ENCODE measurements at regions not wholly inside any gene's neighbourhood (a gene's known extent, or its start where the extent isn't known, plus 50 kb on each side); places are given as distances from the start of the nearest gene placed in this dataset.

DNA sequence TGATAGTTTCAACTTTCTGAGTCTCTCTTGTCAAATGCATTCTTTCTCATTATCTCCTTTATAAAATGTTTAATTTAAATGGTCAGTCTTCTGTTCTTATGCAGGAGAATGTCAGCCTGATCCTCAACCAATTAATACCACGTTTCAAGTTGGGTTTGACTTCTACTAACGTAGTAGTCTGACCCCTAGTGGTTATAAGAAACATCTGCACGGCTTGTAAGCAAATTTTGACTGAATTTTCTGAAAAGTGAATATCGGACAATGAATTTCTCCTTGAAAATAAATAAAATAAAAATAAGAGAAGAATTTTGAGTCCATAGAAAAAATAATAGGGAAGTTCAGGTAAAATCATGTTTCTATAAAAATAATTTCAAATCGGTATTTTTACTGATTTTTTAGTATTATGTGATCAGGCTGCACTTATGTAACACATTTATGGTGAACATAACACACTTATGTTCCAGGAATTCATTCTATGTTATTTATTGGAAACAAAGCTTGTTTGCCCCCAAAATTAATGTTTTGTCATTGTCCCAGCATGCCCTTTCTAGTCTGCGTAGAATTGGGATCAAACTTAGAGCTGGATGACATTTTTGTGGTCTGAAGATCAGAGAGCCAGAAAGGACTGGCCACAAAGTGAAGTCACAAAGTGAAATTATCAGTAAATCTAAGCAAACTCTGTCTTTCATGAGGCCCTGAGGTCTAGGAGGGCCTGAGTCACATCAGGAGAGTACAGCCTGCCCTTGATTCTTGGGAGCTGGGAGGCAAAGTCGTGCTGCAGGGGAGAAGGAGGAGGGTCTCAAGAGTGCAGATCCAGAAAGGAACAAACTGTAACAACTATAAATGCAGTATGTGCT, 101.2 kb upstream of the STXBP6 start:
- peak; percentile 11 for DNase-seq (ENCODE audit: low read depth)

GRCh38 chr14:25150401-25150800, 100.5 kb upstream of the STXBP6 start:
- no peak for DNase-seq (ENCODE audit: low read depth)

DNA sequence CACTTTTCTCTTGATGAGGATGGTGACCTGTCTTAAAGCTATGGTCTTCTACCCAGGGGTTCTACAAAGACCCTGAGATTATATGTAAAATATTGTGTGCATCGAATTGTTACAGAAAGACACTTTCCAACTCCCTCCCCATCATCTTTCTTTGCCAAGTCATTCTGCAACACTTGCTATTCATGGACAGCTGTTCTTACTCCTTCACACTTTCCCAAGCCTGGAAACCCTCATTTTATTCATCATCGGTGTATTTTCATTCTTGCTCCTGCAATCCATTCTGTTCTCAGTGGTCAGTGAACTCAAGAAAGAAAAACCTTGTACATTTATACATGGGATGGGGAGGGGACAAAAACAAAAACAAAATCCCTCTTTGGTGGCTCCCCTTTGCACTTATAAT, 90.5 kb upstream of the STXBP6 start:
- no peak for DNase-seq (ENCODE audit: low read depth)

DNA sequence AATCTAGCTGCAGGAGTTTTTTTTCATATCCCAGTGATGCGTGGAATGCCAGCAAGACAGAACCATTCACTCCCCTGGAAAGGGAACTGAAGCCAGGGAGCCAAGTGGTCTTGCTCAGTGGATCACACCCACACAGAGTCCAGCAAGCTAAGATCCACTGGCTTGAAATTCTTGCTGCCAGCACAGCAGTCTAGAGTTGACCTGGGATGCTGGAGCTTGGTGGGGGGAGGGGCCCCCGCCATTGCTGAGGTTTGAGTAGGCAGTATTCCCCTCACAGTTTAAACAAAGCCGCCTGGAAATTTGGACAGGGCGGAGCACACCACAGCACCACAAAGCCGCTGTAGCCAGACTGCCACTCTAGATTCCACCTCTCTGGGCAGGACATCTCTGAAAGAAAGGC, 86.9 kb upstream of the STXBP6 start:
- no peak for DNase-seq (ENCODE audit: low read depth)

GRCh38 chr14:25134184-25134583, 84.2 kb upstream of the STXBP6 start:
- DNase-seq (ENCODE audit: low read depth), result no peak

- DNase-seq (ENCODE audit: low read depth), result peak; percentile 45
Observed at GRCh38 chr14:25132732-25133422, 82.9 kb upstream of the STXBP6 start.

DNA sequence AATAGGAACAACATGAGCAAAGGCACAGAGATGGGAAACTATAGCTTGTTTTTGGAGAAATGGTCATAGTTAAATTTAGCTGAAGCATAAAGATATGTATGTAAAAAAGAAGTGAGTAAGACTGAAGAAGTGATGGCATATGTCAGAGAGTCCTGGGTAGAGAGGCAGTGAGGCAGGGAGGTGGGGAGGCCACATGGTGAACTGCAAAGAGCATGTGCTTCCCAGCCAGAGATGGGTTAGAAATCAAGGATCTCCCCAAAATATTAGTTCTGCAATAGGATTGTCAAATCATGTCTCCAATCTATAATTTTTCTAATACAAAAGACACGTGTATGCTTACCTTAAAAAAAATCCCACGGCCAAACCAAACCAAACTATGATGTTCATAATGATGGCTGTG, 82.1 kb upstream of the STXBP6 start:
- DNase-seq (ENCODE audit: low read depth), result no peak

DNA sequence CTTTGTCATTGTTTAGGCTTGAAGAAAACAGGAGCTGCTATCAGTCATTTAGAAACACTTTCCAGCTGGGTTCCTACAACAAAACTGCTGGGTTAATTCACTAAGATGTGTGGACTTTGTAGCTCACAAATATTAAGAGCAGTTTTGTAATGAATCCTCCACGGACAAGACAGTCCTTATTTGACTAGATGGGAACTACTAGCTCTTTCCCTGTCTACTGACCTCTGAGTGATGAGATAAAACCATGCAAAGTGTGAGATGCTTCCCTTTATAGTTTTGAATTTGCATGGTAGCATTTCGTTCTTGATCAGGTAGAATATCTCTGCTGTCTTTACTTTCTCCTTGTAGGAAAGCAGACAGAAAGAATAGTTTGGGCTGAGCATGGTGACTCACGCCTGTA, 72.9 kb upstream of the STXBP6 start:
- no peak for DNase-seq (ENCODE audit: low read depth)

GRCh38 chr14:25122211-25122610, 72.3 kb upstream of the STXBP6 start:
- DNase-seq (ENCODE audit: low read depth), result no peak

- no peak for DNase-seq (ENCODE audit: low read depth)
Observed at GRCh38 chr14:25121337-25122129, 71.6 kb upstream of the STXBP6 start.

- DNase-seq (ENCODE audit: low read depth), result no peak
Observed at GRCh38 chr14:25120261-25120660, 70.3 kb upstream of the STXBP6 start.

DNA sequence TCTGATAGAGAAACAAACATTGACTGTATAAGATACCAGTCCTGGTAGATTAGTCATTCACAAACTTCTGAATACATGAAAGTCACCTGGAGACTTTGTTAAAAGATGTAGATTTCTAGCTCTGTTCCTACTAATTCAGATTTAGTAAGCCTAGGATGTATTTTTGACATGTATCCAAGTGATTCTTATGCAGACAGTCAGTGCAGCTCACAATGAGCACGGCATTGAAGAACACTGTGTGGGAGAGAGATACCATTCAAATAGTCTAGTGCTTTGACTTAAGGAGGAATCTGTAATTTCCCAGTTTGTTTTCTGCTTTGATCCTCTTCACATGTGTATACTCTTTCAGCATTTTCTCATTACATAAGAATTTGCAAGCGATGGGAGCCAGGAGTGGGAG, 68.7 kb upstream of the STXBP6 start:
- no peak for DNase-seq (ENCODE audit: low read depth)

DNA sequence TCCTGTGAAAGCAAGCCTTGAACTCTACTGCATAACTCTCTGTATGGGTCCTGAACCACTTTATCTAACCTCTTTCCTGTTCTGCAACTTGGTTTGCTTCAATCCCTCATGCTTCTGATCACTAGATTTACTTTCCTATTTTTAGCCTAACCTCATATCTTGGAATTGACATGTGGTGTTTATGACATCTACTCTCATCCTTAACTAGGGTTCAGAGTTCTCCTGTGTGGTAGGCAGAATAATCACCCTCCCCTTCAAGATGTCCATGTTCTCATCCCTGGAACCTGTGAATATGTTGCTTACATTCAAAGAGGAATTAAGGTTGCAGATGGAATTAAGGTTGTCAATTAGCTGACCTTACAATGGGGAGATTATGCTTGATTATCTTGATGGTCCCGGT, 67.4 kb upstream of the STXBP6 start:
- no peak for DNase-seq (ENCODE audit: low read depth)

- no peak for DNase-seq (ENCODE audit: low read depth)
Observed at GRCh38 chr14:25116607-25117006, 66.7 kb upstream of the STXBP6 start.

GRCh38 chr14:25113394-25113793, 63.4 kb upstream of the STXBP6 start:
- no peak for DNase-seq (ENCODE audit: low read depth)

DNA sequence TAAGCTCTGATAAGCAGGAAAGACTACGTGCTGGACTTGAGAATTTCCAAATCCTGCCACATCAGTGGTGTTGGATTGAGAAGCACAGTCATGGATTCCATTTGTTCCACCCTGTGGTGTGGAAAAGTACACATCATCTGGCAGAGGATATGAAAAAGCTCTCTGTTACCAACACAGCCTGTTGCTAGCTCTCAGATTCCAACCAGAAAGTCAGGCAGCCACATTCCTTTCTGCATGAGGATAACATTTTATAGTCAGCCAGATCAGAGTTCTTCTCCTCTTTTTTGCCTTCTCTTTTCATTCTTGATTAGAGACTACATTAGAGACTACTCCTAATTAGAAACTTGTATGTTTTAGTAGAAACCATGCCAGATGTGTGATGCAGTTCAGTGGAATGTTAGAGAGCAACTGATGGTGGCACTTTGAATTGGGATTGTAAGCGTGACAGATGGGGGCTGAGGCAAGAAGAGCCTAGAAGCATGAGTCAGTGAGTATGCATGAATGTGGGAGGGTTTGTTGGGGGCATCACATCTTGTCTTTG, 61.2 kb upstream of the STXBP6 start:
- peak; percentile 65 for DNase-seq (ENCODE audit: low read depth)

DNA sequence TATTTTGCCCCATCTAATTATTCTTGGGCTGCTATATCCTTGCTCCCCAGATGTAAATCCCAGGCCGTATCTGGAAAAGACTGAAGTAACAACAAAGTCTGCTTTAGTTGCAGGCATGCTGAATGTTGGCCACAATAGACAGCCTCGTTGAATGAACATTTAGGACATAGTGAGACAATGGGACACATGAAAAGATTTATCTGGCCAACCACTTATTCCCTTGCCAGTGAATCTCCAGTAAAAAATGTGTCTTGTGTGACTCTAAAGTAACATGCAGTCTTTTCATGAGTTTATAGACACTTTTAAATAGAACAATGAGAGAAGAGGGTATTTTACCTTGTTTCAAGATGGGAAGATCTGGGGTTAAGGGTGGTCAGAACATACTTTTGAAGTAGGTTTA, 60.2 kb upstream of the STXBP6 start:
- DNase-seq (ENCODE audit: low read depth), result no peak

GRCh38 chr14:25108959-25109358, 59.0 kb upstream of the STXBP6 start:
- no peak for DNase-seq (ENCODE audit: low read depth)

DNA sequence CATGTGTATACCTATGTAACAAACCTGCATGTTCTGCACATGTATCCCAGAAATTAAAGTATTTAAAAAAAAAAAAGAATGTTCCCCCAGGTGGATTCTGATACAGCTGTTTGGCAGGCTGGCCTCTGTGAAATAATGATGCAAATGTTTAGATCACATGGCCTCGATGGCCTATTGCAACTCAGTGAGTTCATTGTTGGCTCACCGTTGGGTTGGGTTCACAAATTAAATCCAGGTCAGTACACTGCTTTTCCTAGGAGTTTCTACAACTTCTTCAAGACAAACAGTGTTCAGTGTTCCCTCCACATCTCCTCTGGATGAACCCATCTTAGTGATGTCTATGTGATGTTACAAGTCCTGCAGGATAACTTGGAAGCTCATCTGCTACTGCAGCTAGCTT, 58.3 kb upstream of the STXBP6 start:
- no peak for DNase-seq (ENCODE audit: low read depth)

- no peak for DNase-seq (ENCODE audit: low read depth)
Observed at GRCh38 chr14:25103820-25104219, 53.9 kb upstream of the STXBP6 start.

DNA sequence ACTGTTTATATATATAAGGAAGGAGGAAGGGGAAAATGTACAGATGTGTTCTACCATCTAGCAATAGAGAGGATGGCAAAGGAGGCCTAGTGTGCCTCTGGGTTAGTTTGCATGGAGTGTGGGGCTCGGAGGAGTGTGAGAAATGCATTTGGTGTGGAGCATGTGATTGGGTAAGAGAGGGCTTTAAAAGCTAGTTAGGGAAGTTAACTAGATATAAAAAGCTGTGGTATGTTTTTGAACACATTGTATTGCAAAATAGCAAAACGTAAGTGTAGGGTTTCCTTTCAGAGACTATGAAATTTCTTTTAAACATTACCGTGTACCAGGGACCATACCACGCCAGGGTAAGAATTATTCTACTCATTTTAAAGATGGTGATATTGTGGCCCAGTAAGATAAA, 53.3 kb upstream of the STXBP6 start:
- DNase-seq (ENCODE audit: low read depth), result no peak

GRCh38 chr14:25102788-25103187, 52.8 kb upstream of the STXBP6 start:
- no peak for DNase-seq (ENCODE audit: low read depth)

Data from forelimb muscle (tissue), 1 donor.